ENCODE measurements at regions not wholly inside any gene's neighbourhood (a gene's known extent, or its start where the extent isn't known, plus 50 kb on each side); places are given as distances from the start of the nearest gene placed in this dataset.
"Not testable (repeated sequence)": the region's sequence is repeated elsewhere in the genome, so short reads cannot be mapped to it uniquely, and the experiment has no call there.

- no TSS peak for BruUV-seq (replicated peaks)
- CTCF ChIA-PET, result no interaction called here
- TF ChIP-seq CTCF (IDR thresholded peaks at IDR 0.05; ENCODE audit: insufficient read depth in 1 of 2, low read depth in 1 of 2, low read length in 1 of 2, severe bottlenecking in 1 of 2, unreplicated experiment in 1 of 2), result no peak
- no peaks in the 10 kb centered on the region for H3K27me3 ChIP-seq (replicated peaks; ENCODE audit: control insufficient read depth, insufficient read depth, low read length)
- POLR2A ChIA-PET, result no interaction called here
- Mint-ChIP-seq H3K27me3 (ENCODE audit: insufficient read depth, unreplicated experiment) (peaks cover 2% of the 10 kb centered on the region), H3K36me3 (ENCODE audit: insufficient read depth, unreplicated experiment) (no peaks in the 10 kb centered on the region), H3K9me3 (ENCODE audit: unreplicated experiment) (peaks cover 6% of the 10 kb centered on the region), H3K4me3 (ENCODE audit: unreplicated experiment) (no peak overlapping the region), H3K27ac (ENCODE audit: unreplicated experiment) (no peak overlapping the region), H3K4me1 (ENCODE audit: low read depth, unreplicated experiment) (no peaks in the 10 kb centered on the region)
- no peak for DNase-seq
- no peaks in the 10 kb centered on the region for H3K9me3 ChIP-seq
- H3K36me3 ChIP-seq (ENCODE audit: control insufficient read depth, insufficient read depth, low read length), result no peaks in the 10 kb centered on the region
- H3K4me1 ChIP-seq, result no peaks in the 10 kb centered on the region
- no peak overlapping the region for H3K4me3 ChIP-seq (ENCODE audit: low read depth, low read length)
- intact Hi-C loops (cut with micrococcal nuclease; ENCODE audit: unreplicated experiment), result no loop called here
Observed at GRCh38 chr16:26623442-26623841, 443.3 kb upstream of the C16orf82 start.

- no peaks in the 10 kb centered on the region for H3K4me1 ChIP-seq
- no peak overlapping the region for H3K27ac Mint-ChIP-seq (ENCODE audit: unreplicated experiment)
- DNase-seq, result no peak
- ChIA-PET POLR2A (no interaction called here), CTCF (no interaction called here)
- no peaks in the 10 kb centered on the region for H3K36me3 Mint-ChIP-seq (ENCODE audit: insufficient read depth, unreplicated experiment)
- no peaks in the 10 kb centered on the region for H3K27me3 ChIP-seq (replicated peaks; ENCODE audit: control insufficient read depth, insufficient read depth, low read length)
- intact Hi-C loops (cut with micrococcal nuclease; ENCODE audit: unreplicated experiment), result no loop called here
- no peaks in the 10 kb centered on the region for H3K9me3 ChIP-seq
- BruUV-seq (replicated peaks), result no TSS peak
- H3K4me3 Mint-ChIP-seq (ENCODE audit: unreplicated experiment), result no peak overlapping the region
- TF ChIP-seq CTCF (IDR thresholded peaks at IDR 0.05; ENCODE audit: insufficient read depth in 1 of 2, low read depth in 1 of 2, low read length in 1 of 2, severe bottlenecking in 1 of 2, unreplicated experiment in 1 of 2), result no peak
- no peak overlapping the region for H3K4me3 ChIP-seq (ENCODE audit: low read depth, low read length)
- no peaks in the 10 kb centered on the region for H3K36me3 ChIP-seq (ENCODE audit: control insufficient read depth, insufficient read depth, low read length)
- H3K4me1 Mint-ChIP-seq (ENCODE audit: low read depth, unreplicated experiment), result no peaks in the 10 kb centered on the region
- no peaks in the 10 kb centered on the region for H3K27me3 Mint-ChIP-seq (ENCODE audit: insufficient read depth, unreplicated experiment)
- H3K9me3 Mint-ChIP-seq (ENCODE audit: unreplicated experiment), result peaks cover 20% of the 10 kb centered on the region
Observed at GRCh38 chr16:26627958-26628357, 438.8 kb upstream of the C16orf82 start.

DNA sequence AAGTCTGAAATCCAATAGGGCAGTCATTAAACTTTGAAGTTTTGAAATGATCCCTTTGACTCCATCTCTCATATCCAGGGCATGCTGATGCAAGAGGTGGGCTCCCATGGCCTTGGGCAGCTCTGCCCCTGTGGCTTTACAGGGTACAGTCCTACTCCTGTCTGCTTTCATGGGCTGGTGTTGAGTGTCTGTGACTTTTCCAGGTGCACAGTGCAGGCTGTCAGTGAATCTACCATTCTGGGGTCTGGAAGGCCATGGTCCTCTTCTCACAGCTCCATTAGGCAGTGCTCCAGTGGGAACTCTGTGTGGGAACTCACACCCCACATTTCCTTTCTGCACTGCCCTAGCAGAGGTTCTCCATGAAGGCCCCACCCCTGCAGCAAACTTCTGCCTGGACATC, 435.4 kb upstream of the C16orf82 start:
- intact Hi-C loops (cut with micrococcal nuclease; ENCODE audit: unreplicated experiment); CTCF ChIA-PET; H3K4me3 ChIP-seq (ENCODE audit: low read depth, low read length); H3K27me3 Mint-ChIP-seq (ENCODE audit: insufficient read depth, unreplicated experiment); H3K4me3 Mint-ChIP-seq (ENCODE audit: unreplicated experiment); H3K27me3 ChIP-seq (replicated peaks; ENCODE audit: control insufficient read depth, insufficient read depth, low read length); H3K4me1 Mint-ChIP-seq (ENCODE audit: low read depth, unreplicated experiment); DNase-seq; BruUV-seq (replicated peaks); H3K27ac Mint-ChIP-seq (ENCODE audit: unreplicated experiment); H3K36me3 ChIP-seq (ENCODE audit: control insufficient read depth, insufficient read depth, low read length); H3K9me3 ChIP-seq; H3K4me1 ChIP-seq; POLR2A ChIA-PET; H3K36me3 Mint-ChIP-seq (ENCODE audit: insufficient read depth, unreplicated experiment): not testable (repeated sequence)
- H3K9me3 Mint-ChIP-seq (ENCODE audit: unreplicated experiment), result peaks cover 35% of the 10 kb centered on the region

DNA sequence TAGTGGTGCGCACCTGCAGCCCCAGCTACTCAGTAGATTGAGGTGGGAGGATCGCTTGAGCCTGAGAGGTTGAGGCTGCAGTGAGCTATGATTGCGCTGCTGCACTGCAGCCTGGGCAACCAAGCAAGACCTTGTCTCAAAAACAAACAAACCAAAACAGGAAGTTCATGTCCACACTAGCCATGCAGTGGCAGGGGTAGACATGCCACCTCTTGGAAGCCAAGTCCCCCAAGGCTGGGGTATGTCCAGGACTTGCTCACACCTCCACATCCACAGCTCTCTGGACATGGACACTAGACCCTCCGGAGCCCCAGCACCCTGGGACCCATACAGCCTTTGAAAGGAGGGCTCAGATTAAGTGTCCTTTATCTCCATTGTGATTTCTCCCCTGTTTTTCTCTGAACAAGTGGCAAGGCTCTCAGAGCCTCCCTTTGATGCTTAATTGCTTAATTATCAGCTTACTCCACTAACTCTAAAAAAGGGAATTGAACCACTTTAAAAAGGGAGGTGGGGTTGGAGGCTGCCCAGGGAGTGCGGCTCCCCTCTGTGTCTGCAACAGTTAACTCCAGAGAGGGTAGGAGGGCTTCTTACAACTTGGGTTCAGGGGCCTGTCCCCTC, 424.6 kb upstream of the C16orf82 start:
- Histone ChIP-seq H3K36me3 (ENCODE audit: control insufficient read depth, insufficient read depth, low read length) (no peaks in the 10 kb centered on the region), H3K27me3 (replicated peaks; ENCODE audit: control insufficient read depth, insufficient read depth, low read length) (no peaks in the 10 kb centered on the region), H3K9me3 (no peaks in the 10 kb centered on the region), H3K4me1 (no peaks in the 10 kb centered on the region), H3K4me3 (ENCODE audit: low read depth, low read length) (no peak overlapping the region)
- H3K9me3 Mint-ChIP-seq (ENCODE audit: unreplicated experiment), result no peaks in the 10 kb centered on the region
- no peak overlapping the region for H3K4me3 Mint-ChIP-seq (ENCODE audit: unreplicated experiment)
- POLR2A ChIA-PET, result no interaction called here
- intact Hi-C loops (cut with micrococcal nuclease; ENCODE audit: unreplicated experiment), result no loop called here
- H3K27ac Mint-ChIP-seq (ENCODE audit: unreplicated experiment), result no peak overlapping the region
- TF ChIP-seq CTCF (IDR thresholded peaks at IDR 0.05; ENCODE audit: insufficient read depth in 1 of 2, low read depth in 1 of 2, low read length in 1 of 2, severe bottlenecking in 1 of 2, unreplicated experiment in 1 of 2), result no peak
- H3K27me3 Mint-ChIP-seq (ENCODE audit: insufficient read depth, unreplicated experiment), result peaks cover 5% of the 10 kb centered on the region
- BruUV-seq (replicated peaks), result no TSS peak
- no peaks in the 10 kb centered on the region for H3K36me3 Mint-ChIP-seq (ENCODE audit: insufficient read depth, unreplicated experiment)
- CTCF ChIA-PET, result no interaction called here
- no peak for DNase-seq
- H3K4me1 Mint-ChIP-seq (ENCODE audit: low read depth, unreplicated experiment), result no peaks in the 10 kb centered on the region
